Liver (tissue), 8 donors: ENCODE measurements at regions not wholly inside any gene's neighbourhood (a gene's known extent, or its start where the extent isn't known, plus 50 kb on each side); places are given as distances from the start of the nearest gene placed in this dataset.

ENCODE experiments used
- DNase-seq: peaks from one replicate; pipeline ENCODE4 v3.0.0-alpha.2; 2017; ENCODE audit warnings: low spot score
- H3K27ac ChIP-seq, 2 donors: one replicate each; pipeline ENCODE4 v1.7.0; 2013; ENCODE audit warnings: inconsistent platforms in 2 of 2, low read length in 2 of 2, control low read depth in 1 of 2, low read depth in 1 of 2, mild to moderate bottlenecking in 1 of 2
- H3K27me3 ChIP-seq, 4 donors: one replicate each; pipeline versions ENCODE4 v1.6.1 to v1.7.0; 2013; ENCODE audit warnings: low read length in 3 of 4, inconsistent platforms in 1 of 4, mild to moderate bottlenecking in 1 of 4, moderate library complexity in 1 of 4; ENCODE audit not compliant: control insufficient read depth in 4 of 4, insufficient read depth in 4 of 4
- H3K36me3 ChIP-seq, 4 donors: one replicate each; pipeline versions ENCODE4 v1.6.1 to v1.7.0; 2013; ENCODE audit warnings: low read length in 3 of 4, mild to moderate bottlenecking in 3 of 4, low read depth in 1 of 4, moderate library complexity in 1 of 4; ENCODE audit not compliant: control insufficient read depth in 4 of 4, insufficient read depth in 3 of 4
- H3K4me1 ChIP-seq, 4 donors: one replicate each; pipeline versions ENCODE4 v1.6.1 to v1.7.0; 2013; ENCODE audit warnings: low read length in 3 of 4, mild to moderate bottlenecking in 3 of 4, moderate library complexity in 1 of 4; ENCODE audit not compliant: control insufficient read depth in 4 of 4, insufficient read depth in 4 of 4
- H3K4me3 ChIP-seq, 3 donors: one replicate each; pipeline versions ENCODE4 v1.6.1 to v1.7.0; 2013; ENCODE audit warnings: low read length in 3 of 3, control low read depth in 1 of 3, low read depth in 1 of 3, mild to moderate bottlenecking in 1 of 3
- H3K9ac ChIP-seq, 2 donors: one replicate each; pipeline ENCODE4 v1.7.0; 2013; ENCODE audit warnings: low read length in 2 of 2, mild to moderate bottlenecking in 2 of 2, moderate library complexity in 2 of 2, control low read depth in 1 of 2, low read depth in 1 of 2
- H3K9me3 ChIP-seq, 4 donors: one replicate each; pipeline versions ENCODE4 v1.6.1 to v1.7.0; 2013; ENCODE audit warnings: low read length in 3 of 4; ENCODE audit not compliant: control insufficient read depth in 4 of 4
- ATF3 ChIP-seq: IDR thresholded peaks from 2 replicates; pipeline ENCODE4 v1.6.1; 2016; ENCODE audit warnings: antibody characterized with exemption
- CTCF ChIP-seq: fragments of 150-350 bp; IDR thresholded peaks from 2 replicates; pipeline ENCODE4 v1.5.1; 2017; ENCODE audit warnings: improper control_type of control experiment, low read depth, low read length; ENCODE audit not compliant: missing input control
- FOXA1 ChIP-seq: IDR thresholded peaks from 2 replicates; pipeline ENCODE4 v1.6.1; 2016; ENCODE audit warnings: antibody characterized with exemption
- FOXA2 ChIP-seq: IDR thresholded peaks from 2 replicates; pipeline ENCODE4 v1.6.1; 2016; ENCODE audit warnings: antibody characterized with exemption
- GABPA ChIP-seq, 2 donors: IDR thresholded peaks in 1 of 2; conservative IDR thresholded peaks in 1 of 2; 2 replicates each; pipeline ENCODE4 v1.6.1; 2016; ENCODE audit warnings: antibody characterized with exemption in 2 of 2, mild to moderate bottlenecking in 1 of 2, moderate library complexity in 1 of 2
- HNF4A ChIP-seq, 2 donors: conservative IDR thresholded peaks; 2 replicates each; pipeline ENCODE4 v1.6.1; 2016; ENCODE audit warnings: antibody characterized with exemption in 2 of 2, mild to moderate bottlenecking in 2 of 2
- HNF4G ChIP-seq: IDR thresholded peaks from 2 replicates; pipeline ENCODE4 v1.6.1; 2016; ENCODE audit warnings: antibody characterized with exemption
- JUND ChIP-seq, 2 donors: IDR thresholded peaks; 2 replicates each; pipeline ENCODE4 v1.6.1; 2016; ENCODE audit warnings: antibody characterized with exemption in 2 of 2
- MAX ChIP-seq: IDR thresholded peaks from 2 replicates; pipeline ENCODE4 v1.6.1; 2016; ENCODE audit warnings: antibody characterized with exemption
- RAD21 ChIP-seq, 2 donors: IDR thresholded peaks; 2 replicates each; pipeline ENCODE4 v1.6.1; 2016; ENCODE audit warnings: antibody characterized with exemption in 2 of 2, mild to moderate bottlenecking in 2 of 2
- RXRA ChIP-seq, 2 donors: IDR thresholded peaks; 2 replicates each; pipeline ENCODE4 v1.6.1; 2017 to 2018; ENCODE audit warnings: antibody characterized with exemption in 2 of 2, mild to moderate bottlenecking in 1 of 2
- TAF1 ChIP-seq: conservative IDR thresholded peaks from 2 replicates; pipeline ENCODE4 v1.6.1; 2016; ENCODE audit warnings: antibody characterized with exemption, mild to moderate bottlenecking
- YY1 ChIP-seq: IDR thresholded peaks from 2 replicates; pipeline ENCODE4 v1.6.1; 2016; ENCODE audit warnings: antibody characterized with exemption, mild to moderate bottlenecking
- WGBS: extraction: QIAGEN DNeasy Blood & Tissue Kit; methylation state at CpG from one replicate; pipeline ENCODE4 v1.1.7; 2013; 5-methylcytosine and 5-hydroxymethylcytosine counted together
- TF ChIP-seq, protein P1 (sequence below): IDR thresholded peaks from 2 replicates; pipeline ENCODE4 v1.6.1; 2016; ENCODE audit warnings: antibody characterized with exemption, mild to moderate bottlenecking
- TF ChIP-seq, protein P2 (sequence below): IDR thresholded peaks from 2 replicates; pipeline ENCODE4 v1.6.1; 2016; ENCODE audit warnings: antibody characterized with exemption
- donor health status: healthy.
- donor health status: healthy.
- donor health status: healthy.
- donor health status: healthy.
- donor health status: healthy.

DNA sequence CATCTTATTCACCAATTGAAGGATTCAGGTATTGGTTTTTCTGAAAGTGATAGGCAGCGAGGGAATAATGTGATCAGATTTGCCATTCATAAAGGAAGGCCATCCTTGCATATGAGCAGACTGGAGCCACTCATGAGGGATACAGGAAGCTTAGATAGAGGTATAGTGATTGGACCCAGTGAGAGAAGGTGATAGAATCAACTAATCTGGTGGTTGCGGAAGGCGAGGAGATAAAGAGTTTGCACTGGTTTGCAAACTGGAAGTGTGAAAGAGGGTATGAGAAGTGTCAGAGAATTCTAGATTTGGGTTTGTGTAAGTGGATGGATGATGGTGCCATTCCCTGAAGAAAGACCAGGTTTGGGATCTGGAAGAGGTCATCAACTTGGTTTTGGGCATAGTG, 57.3 kb upstream of the RASGEF1B start:
- Histone ChIP-seq H3K4me1 (no peaks in the 10 kb centered on the region), H3K36me3 (no peaks in the 10 kb centered on the region), H3K27me3 (no peaks in the 10 kb centered on the region), H3K9me3 (no peaks in the 10 kb centered on the region), H3K27ac (no peak overlapping the region), H3K4me3 (no peak overlapping the region), H3K9ac (no peak overlapping the region)
- DNase-seq, result no peak
- 97% methylated on average over 3 of the region's 3 CpGs for WGBS
- no peak for TF ChIP-seq GABPA (IDR thresholded peaks at IDR 0.05 in 1 of 2, conservative IDR thresholded peaks at IDR 0.05 in 1 of 2)
- TF ChIP-seq YY1, result no peak
- TF ChIP-seq FOXA1, result no peak
- TF ChIP-seq JUND (IDR thresholded peaks at IDR 0.05), result no peak
- TF ChIP-seq TAF1, result no peak
- TF ChIP-seq, protein P1, sequence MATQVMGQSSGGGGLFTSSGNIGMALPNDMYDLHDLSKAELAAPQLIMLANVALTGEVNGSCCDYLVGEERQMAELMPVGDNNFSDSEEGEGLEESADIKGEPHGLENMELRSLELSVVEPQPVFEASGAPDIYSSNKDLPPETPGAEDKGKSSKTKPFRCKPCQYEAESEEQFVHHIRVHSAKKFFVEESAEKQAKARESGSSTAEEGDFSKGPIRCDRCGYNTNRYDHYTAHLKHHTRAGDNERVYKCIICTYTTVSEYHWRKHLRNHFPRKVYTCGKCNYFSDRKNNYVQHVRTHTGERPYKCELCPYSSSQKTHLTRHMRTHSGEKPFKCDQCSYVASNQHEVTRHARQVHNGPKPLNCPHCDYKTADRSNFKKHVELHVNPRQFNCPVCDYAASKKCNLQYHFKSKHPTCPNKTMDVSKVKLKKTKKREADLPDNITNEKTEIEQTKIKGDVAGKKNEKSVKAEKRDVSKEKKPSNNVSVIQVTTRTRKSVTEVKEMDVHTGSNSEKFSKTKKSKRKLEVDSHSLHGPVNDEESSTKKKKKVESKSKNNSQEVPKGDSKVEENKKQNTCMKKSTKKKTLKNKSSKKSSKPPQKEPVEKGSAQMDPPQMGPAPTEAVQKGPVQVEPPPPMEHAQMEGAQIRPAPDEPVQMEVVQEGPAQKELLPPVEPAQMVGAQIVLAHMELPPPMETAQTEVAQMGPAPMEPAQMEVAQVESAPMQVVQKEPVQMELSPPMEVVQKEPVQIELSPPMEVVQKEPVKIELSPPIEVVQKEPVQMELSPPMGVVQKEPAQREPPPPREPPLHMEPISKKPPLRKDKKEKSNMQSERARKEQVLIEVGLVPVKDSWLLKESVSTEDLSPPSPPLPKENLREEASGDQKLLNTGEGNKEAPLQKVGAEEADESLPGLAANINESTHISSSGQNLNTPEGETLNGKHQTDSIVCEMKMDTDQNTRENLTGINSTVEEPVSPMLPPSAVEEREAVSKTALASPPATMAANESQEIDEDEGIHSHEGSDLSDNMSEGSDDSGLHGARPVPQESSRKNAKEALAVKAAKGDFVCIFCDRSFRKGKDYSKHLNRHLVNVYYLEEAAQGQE, result no peak
- TF ChIP-seq HNF4G, result no peak
- TF ChIP-seq, protein P2, sequence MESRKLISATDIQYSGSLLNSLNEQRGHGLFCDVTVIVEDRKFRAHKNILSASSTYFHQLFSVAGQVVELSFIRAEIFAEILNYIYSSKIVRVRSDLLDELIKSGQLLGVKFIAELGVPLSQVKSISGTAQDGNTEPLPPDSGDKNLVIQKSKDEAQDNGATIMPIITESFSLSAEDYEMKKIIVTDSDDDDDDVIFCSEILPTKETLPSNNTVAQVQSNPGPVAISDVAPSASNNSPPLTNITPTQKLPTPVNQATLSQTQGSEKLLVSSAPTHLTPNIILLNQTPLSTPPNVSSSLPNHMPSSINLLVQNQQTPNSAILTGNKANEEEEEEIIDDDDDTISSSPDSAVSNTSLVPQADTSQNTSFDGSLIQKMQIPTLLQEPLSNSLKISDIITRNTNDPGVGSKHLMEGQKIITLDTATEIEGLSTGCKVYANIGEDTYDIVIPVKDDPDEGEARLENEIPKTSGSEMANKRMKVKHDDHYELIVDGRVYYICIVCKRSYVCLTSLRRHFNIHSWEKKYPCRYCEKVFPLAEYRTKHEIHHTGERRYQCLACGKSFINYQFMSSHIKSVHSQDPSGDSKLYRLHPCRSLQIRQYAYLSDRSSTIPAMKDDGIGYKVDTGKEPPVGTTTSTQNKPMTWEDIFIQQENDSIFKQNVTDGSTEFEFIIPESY, result no peak
- no peak for TF ChIP-seq RAD21 (IDR thresholded peaks at IDR 0.05)
- TF ChIP-seq ATF3, result no peak
- no peak for TF ChIP-seq MAX
- no peak for TF ChIP-seq RXRA (IDR thresholded peaks at IDR 0.05)
- TF ChIP-seq HNF4A (conservative IDR thresholded peaks at IDR 0.05), result no peak

DNA sequence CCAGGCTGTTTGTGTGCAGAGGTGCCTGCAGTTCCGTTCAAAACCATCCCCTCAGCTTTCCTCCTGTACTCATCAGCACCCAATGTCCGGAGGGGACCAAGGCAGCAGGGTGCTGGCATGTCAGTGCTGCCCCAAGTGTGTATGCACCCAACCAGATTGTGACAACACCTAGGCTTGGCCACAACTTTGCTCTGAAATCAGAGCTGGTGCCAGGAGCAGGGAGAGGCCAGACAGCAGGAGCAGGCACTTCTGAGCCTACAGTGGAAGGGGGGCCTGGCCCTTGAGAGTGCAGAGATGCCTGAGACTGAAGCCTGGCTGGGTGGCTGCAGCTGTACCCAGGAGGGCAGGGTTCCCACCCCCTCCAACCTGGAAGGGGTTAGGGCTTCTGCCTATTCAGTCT, 56.5 kb upstream of the RASGEF1B start:
- 95% methylated on average over 2 of the region's 2 CpGs for WGBS
- Histone ChIP-seq H3K9me3 (no peaks in the 10 kb centered on the region), H3K27ac (no peak overlapping the region), H3K9ac (no peak overlapping the region), H3K36me3 (no peaks in the 10 kb centered on the region), H3K4me1 (no peaks in the 10 kb centered on the region), H3K4me3 (no peak overlapping the region), H3K27me3 (no peaks in the 10 kb centered on the region)
- DNase-seq, result no peak
- TF ChIP-seq CTCF (no peak), FOXA2 (no peak)
